GM12864 (cell line): ENCODE measurements at regions not wholly inside any gene's neighbourhood (a gene's known extent, or its start where the extent isn't known, plus 50 kb on each side); places are given as distances from the start of the nearest gene placed in this dataset.

ENCODE experiments used
- DNase-seq: peaks from one replicate; pipeline ENCODE4 v3.0.0-alpha.2; 2011; ENCODE audit warnings: low read depth
- H3K4me3 ChIP-seq: 2 replicates; pipeline ENCODE4 v1.5.1; 2011; ENCODE audit warnings: mild to moderate bottlenecking, low read depth, low read length, control low read depth
- CTCF ChIP-seq: IDR thresholded peaks from 2 replicates; pipeline ENCODE4 v1.5.1; 2011; ENCODE audit warnings: low read depth, mild to moderate bottlenecking, moderate library complexity, low read length, control low read depth, inconsistent platforms; ENCODE audit errors: missing control alignments

GRCh38 chr5:2996687-2997086 is 245.2 kb upstream of the IRX2 start:
- no peak overlapping the region for H3K4me3 ChIP-seq
- TF ChIP-seq CTCF: no peak
- DNase-seq: no peak

- no peak overlapping the region for H3K4me3 ChIP-seq
- TF ChIP-seq CTCF: no peak
- no peak for DNase-seq
Observed at GRCh38 chr5:2996248-2996647, 244.8 kb upstream of the IRX2 start.

GRCh38 chr5:2995667-2996066 is 244.2 kb upstream of the IRX2 start:
- no peak for DNase-seq
- H3K4me3 ChIP-seq: no peak overlapping the region
- TF ChIP-seq CTCF: no peak

GRCh38 chr5:2995035-2995434 is 243.6 kb upstream of the IRX2 start:
- DNase-seq: no peak
- H3K4me3 ChIP-seq: no peak overlapping the region
- no peak for TF ChIP-seq CTCF

GRCh38 chr5:2993771-2994170 is 242.3 kb upstream of the IRX2 start:
- no peak for DNase-seq
- TF ChIP-seq CTCF: no peak
- no peak overlapping the region for H3K4me3 ChIP-seq

GRCh38 chr5:2993301-2993700 is 241.8 kb upstream of the IRX2 start:
- TF ChIP-seq CTCF: no peak
- no peak for DNase-seq
- no peak overlapping the region for H3K4me3 ChIP-seq

- no peak for DNase-seq
- TF ChIP-seq CTCF: no peak
- H3K4me3 ChIP-seq: no peak overlapping the region
Observed at GRCh38 chr5:2992806-2993205, 241.3 kb upstream of the IRX2 start.
